GM21447 (cell line): ENCODE measurements at regions not wholly inside any gene's neighbourhood (a gene's known extent, or its start where the extent isn't known, plus 50 kb on each side); places are given as distances from the start of the nearest gene placed in this dataset.

ENCODE experiments used
- ATAC-seq: cut with Tn5 transposase; IDR thresholded peaks from one replicate; pipeline ENCODE4 v1.9.1; 2021; ENCODE audit not compliant: unreplicated experiment

DNA sequence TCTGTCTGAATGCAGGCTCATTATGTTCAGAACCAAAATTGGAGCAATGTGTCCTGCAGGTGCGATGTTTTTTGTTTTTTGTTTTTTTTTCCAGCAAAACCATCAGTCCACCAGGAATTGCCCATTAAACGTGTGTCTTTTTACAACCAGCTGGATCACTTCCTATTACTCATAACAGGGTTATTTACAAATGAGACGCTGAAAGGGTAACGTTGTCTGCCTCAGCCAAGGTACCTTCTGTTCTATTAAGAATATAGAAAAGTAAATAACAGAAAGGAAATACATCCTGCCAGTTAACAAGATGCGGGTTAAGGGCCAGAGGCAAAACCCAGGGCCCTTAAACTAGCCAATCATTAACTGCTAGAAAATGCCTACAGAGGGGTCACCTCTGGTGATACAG, 590.4 kb downstream of the TBC1D4 start:
- ATAC-seq: no peak

DNA sequence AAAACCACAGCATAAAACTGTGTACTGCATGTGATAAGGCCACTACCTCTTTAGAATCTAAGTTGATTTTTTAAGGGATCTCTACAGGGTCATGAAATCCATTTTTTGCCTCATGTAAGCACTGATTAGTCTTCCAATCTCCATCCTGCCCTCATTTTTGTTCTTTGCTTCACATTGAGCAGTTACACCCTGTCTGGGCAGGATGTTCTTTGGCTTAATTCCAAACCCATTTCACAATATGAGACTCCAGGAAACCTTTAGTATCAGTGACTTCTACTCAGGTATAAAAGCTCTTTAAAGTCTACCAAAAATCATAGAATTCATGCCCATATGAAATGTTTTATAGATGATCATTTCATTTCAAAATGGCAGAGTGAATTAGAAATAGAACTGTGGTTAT, 592.6 kb downstream of the TBC1D4 start:
- ATAC-seq: no peak

DNA sequence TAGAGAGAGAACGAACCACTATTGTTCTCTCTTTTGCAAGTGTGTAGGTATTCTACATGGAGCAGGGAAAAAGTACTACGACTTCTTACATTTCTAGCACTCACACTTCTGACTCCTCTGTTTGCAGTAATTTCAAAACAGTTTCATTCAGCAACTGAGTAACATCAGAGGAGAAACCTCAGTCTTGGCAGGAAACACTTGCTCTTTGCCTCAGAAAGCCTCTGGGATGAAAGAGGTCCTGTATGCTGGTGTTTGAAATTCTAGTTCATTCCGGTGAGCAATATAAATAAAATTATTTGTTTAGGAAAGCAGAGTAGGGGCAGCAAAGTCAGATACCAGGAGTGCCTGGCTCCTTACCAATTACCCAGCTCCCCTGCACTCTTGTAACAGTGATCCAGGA, 595.5 kb downstream of the TBC1D4 start:
- no peak for ATAC-seq

DNA sequence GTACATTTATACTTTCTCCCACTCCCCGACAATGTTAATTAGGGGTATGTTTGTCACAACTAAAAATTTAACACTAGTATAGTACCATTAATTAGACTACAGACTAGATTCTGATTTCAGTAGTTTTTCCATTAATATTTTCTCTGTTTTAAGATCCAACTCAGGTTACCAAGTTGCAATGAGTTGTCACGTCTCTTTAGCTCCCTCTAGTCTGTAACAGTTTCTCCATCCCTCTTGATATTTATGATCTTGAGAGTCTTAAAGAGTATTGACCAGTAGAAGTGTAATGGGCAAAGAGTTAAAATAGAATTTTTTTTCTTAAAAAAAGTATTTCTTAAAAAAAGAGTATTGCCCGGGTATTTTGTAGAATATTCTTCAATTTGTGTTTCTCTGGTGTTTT, 598.1 kb downstream of the TBC1D4 start:
- no peak for ATAC-seq

DNA sequence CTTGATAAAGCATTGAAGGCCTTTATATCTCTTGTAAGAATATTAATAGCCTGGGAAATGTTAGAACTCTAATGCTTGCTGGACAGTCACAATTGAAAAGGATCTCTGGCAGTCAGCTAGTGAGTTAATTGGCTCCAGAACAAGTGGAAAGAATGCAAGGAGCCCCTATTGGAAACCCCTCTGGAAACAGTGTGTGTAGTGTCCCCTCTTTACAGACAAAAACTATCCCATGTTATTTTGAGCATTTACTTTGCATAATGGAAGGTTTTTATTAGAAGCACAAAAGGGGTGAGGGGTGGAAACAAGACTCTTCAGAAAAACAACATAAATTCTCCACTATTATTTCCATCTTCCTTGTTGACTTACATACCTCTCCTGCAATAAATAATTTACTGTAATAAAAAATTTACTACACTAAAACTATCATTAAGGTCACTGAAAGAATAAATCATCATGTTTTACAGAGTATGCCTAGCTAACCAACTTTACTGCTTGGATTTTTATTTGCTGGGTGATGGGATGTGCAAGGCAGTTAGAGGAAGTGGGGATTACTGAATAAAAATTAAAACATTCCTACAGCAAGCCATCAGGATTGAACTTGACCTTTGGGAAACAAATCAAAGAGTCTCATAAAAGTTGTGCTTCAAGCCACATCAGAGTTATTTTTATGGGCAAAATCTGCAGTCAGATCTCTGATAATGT, 610.4 kb downstream of the TBC1D4 start:
- ATAC-seq: no peak

DNA sequence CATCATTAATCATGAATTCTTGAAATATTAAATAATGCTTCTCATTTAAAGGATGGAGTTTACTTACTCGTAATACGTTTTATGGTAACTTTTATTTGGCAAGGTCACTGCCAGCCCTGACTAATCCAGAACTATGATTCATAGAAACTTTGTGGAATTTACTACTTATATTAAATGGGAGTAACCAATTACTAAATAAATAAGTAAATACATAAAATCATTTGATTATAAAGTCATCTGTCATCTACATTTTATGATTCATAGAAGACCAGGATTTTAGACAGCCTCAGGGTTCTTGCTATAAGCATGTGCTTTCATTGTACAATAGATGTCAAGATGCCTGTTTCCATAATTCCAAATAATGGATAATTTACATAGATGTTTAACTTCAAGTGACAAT, 611.1 kb downstream of the TBC1D4 start:
- no peak for ATAC-seq

DNA sequence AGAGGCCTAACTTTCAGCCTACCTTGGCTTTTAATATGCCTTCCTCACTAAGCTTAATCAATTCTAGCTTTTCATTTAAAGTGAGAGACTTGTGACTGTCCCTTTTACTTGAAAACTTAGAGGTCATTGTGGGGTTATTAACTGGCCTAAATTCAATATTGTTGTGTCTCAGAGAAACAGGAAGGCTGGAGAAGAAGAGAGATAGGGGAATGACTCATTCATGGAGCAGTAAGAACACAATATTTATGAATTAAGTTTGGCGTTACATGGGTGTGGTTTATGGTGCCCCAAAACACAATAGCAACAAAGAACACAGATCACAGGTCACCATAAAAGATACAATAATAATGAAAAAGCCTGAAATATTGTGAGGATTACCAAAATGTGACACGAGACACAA, 612.1 kb downstream of the TBC1D4 start:
- no peak for ATAC-seq

DNA sequence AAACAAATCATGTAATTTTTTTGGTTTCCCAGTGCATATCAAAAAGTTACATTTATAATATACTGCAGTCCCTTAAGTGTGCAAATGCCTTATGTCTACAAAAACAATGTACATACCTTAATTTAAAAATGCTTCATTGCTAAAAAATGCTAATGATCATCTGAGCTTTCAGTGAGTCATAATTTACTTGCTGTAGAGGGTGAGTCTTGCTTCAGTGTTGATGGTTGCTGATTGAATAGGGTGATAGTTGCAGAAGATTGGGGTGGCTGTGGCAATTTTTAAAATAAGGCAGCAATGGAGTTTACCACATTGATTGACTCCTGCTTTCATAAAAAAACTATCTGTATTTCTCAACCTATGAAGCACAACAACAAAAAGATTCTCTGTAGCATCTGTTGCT, 613.9 kb downstream of the TBC1D4 start:
- no peak for ATAC-seq

DNA sequence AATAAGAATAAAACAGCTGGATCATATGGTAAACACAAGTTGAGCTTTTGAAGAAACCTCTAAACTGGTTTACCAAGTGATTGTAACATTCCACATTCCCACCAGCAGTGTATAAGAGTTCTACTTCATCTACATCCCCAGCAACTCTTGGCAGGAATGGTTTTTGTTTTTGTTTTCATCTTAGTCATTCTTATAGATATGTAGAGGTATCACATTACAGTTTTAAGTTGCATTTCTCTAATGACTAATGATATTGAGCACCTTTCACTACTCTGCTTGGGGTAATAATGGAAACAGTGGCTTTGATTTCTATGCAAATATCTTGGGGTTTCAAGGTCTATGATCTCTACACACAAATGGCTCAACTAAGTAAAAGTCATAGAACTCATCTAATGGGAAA, 614.5 kb downstream of the TBC1D4 start:
- no peak for ATAC-seq

DNA sequence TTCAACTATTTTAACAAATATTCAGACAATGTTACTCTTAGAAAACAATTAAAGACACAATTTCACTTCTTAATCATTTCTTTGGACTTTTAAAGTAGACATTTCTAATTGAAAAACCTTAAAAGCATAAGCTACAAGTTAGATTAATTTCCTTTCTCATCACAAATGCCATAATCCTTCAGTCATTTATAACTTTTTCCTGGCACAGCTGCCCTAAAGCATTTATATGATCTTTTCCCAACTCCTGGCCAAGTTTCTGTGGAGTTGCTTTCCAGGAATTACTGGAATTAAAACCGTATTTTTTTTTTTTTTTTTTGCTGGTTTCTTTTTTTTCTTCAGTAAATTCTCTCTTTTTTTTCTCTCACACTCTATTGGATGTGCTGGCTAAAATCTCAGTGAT, 615.9 kb downstream of the TBC1D4 start:
- ATAC-seq: no peak

DNA sequence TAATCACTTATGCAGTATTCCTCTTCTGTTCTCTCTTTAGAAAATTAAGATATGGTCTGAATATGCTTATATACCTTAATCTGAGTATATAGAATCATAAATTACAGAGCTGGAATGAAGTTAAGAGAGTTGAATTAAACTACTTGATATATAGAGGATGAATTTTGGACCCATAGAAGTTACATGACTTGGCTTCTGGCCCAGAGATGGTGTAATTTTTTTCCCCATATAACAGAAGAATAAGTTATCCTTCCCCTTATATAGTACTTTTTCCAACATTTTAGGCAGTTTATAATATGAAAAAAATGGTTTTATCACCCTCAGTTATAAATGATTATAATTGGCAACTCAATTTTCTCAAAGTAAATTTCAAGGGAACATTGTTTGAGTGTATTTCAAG, 616.3 kb downstream of the TBC1D4 start:
- no peak for ATAC-seq

DNA sequence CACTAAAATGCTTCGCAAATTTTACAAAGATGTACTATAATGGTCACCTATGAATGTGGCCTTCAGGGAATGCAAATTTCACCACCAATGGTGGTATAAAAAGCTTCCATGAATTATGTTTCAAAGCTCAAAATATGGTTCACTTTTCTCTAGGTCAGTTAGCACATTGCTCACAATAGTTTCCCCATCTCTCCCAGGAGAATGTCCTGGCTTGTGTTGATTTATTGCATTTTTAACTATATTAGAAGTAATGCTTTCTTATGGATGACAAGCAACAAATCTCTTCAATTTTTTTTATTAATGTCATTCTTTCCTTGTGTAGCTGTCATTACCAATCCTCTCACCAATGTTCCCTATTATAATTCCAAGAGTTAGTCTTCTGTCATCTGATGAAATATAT, 621.2 kb downstream of the TBC1D4 start:
- ATAC-seq: no peak

DNA sequence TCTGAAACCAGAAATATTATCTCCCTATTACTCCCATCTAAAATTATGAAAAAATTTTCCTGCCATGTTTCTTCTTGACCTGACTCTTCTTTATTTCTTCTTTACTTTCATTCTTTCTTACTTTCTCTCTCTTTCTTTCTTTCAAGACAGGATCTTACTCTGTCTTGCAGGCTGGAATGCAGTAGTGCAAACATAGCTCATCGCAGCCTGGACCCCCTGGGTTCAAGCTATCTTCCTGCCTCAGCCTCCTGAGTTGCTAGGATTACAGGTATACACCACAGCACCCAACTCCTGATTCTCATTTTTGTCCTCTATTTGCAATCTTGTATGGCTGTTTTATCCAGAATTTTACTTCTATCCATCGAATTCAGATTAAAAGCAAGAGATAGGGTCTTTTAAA, 631.1 kb downstream of the TBC1D4 start:
- no peak for ATAC-seq

DNA sequence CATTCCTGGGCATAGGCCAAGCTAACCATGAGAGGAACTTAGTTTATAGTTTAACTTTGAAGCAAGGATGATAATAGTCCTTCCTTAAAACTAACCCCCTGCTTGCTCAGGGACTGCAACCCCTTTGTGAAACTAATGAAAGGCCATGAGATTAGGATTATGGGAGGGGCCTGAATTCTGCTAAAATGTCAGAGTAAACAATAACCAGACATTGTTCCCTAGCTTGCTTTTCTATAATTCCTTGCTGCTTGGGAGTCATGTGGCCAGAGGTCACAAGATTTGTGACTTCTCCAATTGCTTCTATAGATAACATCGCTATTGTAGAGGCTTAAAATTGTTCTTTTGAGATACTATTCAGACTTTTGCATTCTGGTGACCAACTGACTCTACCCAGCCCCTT, 634.0 kb downstream of the TBC1D4 start:
- no peak for ATAC-seq

DNA sequence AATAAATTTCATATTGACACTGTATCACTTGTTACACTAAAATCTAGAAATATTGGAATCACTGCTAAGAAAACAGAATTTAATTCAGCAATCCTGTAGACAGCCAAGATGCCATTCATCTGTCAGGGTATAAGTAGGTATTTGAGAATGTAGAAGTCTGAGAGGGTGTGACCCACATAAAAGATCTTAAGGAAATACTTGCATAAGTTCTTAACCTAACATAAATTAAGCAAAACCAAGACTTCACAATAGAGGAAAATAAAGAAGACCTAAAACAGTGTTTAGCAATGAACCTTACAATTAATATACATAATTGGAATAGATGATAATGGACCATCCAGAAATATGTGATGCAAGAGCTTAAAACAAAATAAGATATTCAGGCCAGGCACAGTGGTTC, 636.2 kb downstream of the TBC1D4 start:
- no peak for ATAC-seq

DNA sequence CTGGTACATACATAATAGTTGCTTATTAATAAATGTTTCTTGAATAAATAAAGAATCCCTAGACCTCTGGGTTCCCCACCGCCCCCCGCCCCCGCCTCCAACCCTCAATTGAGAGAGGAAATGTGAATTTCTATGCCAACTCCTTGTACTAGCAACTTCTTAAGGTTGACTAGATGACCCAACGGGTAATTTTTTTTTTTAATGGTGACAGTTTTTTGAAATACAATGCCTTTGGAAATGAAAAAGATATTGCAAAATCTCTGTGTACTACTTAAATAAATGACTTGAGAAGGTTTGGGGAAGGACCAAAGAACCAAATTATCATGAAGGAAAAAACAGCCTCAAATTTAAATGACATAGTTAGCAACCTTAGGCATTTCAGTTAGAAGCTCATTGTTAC, 640.3 kb downstream of the TBC1D4 start:
- ATAC-seq: no peak

DNA sequence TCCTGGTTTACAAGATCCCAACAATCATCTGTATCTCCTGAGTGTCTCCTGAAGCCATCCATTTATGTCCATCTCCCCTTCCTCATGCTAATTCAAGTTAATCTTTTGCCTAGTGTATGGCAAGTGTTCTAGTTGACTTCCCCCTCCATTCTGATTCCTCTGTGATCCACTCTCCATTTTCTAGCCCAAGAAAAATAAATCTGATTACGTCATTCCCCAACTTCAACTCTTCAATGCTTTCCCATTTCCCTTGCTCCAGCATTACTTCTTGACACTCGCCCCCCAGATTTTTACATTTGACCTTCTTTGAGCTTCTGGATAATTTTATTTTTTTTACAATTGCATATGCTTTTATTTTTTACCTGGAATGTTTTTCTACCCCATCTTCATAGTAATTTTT, 640.8 kb downstream of the TBC1D4 start:
- no peak for ATAC-seq

DNA sequence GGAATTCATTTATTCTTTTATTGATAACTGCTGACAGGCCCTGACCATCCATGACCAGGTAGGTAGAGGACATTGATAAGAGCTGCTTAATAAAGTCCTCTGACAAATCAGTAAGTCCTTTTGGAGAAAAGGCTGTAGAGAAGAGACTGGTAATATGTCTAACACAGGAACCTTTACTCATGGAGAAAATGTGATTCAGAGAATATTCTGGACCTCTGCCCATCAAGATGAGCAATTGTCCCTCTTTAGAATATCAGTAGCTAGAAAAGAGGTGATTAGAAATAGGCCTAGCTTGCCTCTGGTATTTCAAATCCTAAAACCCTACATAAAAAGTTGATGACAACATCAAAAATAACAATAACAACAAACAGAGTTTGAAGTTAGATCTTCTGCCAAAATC, 642.3 kb downstream of the TBC1D4 start:
- no peak for ATAC-seq

DNA sequence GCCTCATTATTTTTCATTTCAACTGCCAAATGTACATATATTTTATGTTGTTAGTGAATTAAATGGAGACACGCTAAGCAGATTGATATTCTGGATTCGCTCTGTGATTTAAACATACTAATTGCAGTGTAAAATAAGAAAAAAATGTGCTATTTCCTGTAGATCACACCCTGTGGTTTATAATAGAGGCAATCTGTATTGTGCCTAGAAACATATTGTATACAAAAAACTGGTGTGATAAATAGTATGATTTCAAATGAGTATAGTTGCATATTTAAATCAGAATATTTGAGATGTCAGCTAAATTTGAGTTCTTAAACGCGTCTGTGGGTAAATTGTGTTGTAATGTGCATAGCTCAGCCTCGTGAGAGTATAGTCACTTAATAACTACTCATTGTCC, 643.9 kb downstream of the TBC1D4 start:
- no peak for ATAC-seq

DNA sequence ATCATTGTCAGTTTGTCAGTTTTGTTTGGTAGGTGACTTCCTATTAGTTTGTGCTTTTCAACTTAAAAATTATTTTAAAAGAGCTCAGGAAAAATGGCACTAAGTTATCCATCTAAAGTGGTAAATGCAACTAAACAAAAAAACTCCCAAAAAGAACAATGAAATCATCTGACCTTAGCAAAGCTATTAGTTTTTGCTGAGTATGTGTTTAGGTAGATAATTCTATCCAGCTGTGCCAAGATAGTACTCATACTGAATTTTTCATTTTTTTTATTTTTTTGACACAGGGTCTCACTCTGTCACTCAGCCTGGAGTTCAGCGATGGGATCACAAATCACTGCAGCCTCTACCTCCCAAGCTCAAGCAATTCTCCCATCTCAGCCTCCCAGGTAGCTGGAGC, 645.3 kb downstream of the TBC1D4 start:
- ATAC-seq: no peak

DNA sequence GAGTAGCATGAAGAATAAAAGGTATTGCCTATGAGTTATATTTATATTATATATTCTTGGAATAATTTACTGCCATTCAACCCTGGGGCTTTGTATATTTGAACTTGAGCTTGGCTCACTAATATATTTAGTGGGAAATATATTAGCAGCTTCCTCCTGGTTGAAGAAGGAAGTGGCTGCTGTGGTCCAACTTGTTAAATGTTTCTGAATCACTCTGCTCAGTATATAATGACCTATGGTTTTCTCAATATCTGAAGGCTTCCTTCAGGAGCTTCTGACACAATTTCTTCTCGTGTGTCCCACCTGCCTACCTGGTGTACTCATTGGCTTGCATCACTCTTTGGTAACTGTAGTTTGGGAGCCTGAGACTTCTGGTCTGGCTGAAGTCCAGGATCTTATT, 646.4 kb downstream of the TBC1D4 start:
- ATAC-seq: no peak

DNA sequence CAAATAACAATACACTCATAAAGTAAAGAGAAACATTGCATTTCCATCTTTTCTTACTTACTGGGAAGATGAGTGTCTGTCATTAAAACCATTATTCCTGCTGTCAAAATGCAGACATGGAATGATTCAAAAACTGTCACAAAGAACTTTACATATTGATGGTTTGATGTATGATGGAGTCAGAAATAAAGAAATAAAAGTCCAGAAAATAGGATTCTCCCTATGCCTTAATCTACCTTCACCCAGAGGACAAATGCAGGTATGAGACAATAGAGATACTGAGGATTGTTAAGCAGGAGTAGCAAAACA, 656.1 kb downstream of the TBC1D4 start:
- ATAC-seq: no peak

DNA sequence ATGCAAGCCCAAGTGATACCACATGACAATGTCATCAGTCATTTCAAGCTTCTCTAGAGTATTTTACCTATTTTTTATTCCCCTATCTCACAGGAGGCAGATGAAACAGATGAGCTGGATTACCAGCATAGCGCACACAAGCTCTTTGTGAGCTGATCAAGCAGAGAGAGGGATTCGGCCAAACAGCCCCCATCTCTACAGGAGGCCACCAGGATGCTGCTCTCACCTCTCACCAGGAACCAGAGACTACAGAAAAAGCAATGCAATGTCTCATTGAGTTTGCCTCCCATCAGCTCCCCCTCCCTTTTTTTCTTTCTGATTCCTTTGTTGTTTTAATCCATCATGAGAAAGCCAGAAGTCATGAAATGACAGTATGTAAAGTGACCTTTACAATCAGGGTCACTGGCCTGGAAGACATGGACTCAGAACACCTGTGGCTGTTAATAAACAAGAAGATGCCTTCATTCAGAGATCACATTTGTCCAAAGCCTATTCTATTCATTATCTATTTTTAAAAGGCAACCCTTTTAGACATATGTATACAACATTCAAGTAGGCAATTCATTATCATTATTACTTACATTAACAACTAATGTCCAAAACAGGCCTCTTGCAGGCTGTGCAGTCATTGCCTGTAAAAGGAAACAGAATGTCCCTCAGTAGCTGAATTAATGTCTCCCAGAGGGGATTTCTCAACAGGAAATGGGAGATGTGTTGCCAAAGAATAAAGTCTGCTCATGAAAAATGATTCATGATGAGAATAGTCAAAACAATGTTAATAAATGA, 656.6 kb downstream of the TBC1D4 start:
- no peak for ATAC-seq
